IgD-negative memory B cell (primary cell): ENCODE measurements at regions not wholly inside any gene's neighbourhood (a gene's known extent, or its start where the extent isn't known, plus 50 kb on each side); places are given as distances from the start of the nearest gene placed in this dataset.
"Not testable (repeated sequence)": the region's sequence is repeated elsewhere in the genome, so short reads cannot be mapped to it uniquely, and the experiment has no call there.

ENCODE experiments used
- H3K27ac Mint-ChIP-seq, 3 donors: one replicate each; pipeline ENCODE4 v1.8.0; 2020 to 2022; ENCODE audit warnings: mild to moderate bottlenecking in 3 of 3, mixed read lengths in 3 of 3, moderate library complexity in 1 of 3
- H3K27me3 Mint-ChIP-seq: one replicate; pipeline ENCODE4 v1.8.0; 2021; ENCODE audit warnings: mixed read lengths
- H3K36me3 Mint-ChIP-seq: one replicate; pipeline ENCODE4 v1.8.0; 2020; ENCODE audit warnings: mild to moderate bottlenecking, mixed read lengths
- H3K4me1 Mint-ChIP-seq, 3 donors: one replicate each; pipeline ENCODE4 v1.8.0; 2020 to 2022; ENCODE audit warnings: mixed read lengths in 3 of 3, mild to moderate bottlenecking in 1 of 3
- H3K4me3 Mint-ChIP-seq, 4 donors: one replicate each; pipeline ENCODE4 v1.8.0; 2020 to 2022; ENCODE audit warnings: mild to moderate bottlenecking in 4 of 4, mixed read lengths in 4 of 4, moderate library complexity in 3 of 4
- H3K9me3 Mint-ChIP-seq, 3 donors: one replicate each; pipeline ENCODE4 v1.8.0; 2020 to 2021; ENCODE audit warnings: mixed read lengths in 3 of 3, mild to moderate bottlenecking in 1 of 3

GRCh38 chr3:78050276-78051065 lies 1010.6 kb downstream of the ROBO2 start:
- Mint-ChIP-seq H3K4me1 (peaks cover 0 to 4% (median 0%) of the 10 kb centered on the region in 3 donors), H3K27ac (no peak overlapping the region), H3K4me3 (no peak overlapping the region), H3K36me3 (no peaks in the 10 kb centered on the region), H3K9me3 (peaks cover 0 to 3% (median 2%) of the 10 kb centered on the region in 3 donors), H3K27me3 (no peaks in the 10 kb centered on the region)

GRCh38 chr3:78052746-78053145 lies 1012.8 kb downstream of the ROBO2 start:
- H3K9me3 Mint-ChIP-seq: peaks cover 0 to 3% (median 2%) of the 10 kb centered on the region in 3 donors
- H3K4me3 Mint-ChIP-seq: no peak overlapping the region
- H3K36me3 Mint-ChIP-seq: no peaks in the 10 kb centered on the region
- H3K27ac Mint-ChIP-seq: no peak overlapping the region
- peaks cover 0 to 4% (median 0%) of the 10 kb centered on the region in 3 donors for H3K4me1 Mint-ChIP-seq
- no peaks in the 10 kb centered on the region for H3K27me3 Mint-ChIP-seq

- peaks cover 0 to 6% (median 0%) of the 10 kb centered on the region in 3 donors for H3K9me3 Mint-ChIP-seq
- no peak overlapping the region for H3K27ac Mint-ChIP-seq
- H3K4me1 Mint-ChIP-seq: no peaks in the 10 kb centered on the region
- H3K4me3 Mint-ChIP-seq: no peak overlapping the region
- no peaks in the 10 kb centered on the region for H3K27me3 Mint-ChIP-seq
- no peaks in the 10 kb centered on the region for H3K36me3 Mint-ChIP-seq
These were observed 1026.4 kb downstream of the ROBO2 start for GRCh38 chr3:78066287-78066686.

GRCh38 chr3:78070188-78070587 lies 1030.3 kb downstream of the ROBO2 start:
- peaks cover 0 to 13% (median 2%) of the 10 kb centered on the region in 3 donors for H3K9me3 Mint-ChIP-seq
- no peaks in the 10 kb centered on the region for H3K36me3 Mint-ChIP-seq
- H3K4me3 Mint-ChIP-seq: no peak overlapping the region
- H3K27ac Mint-ChIP-seq: no peak overlapping the region
- no peaks in the 10 kb centered on the region for H3K4me1 Mint-ChIP-seq
- no peaks in the 10 kb centered on the region for H3K27me3 Mint-ChIP-seq

- H3K27ac Mint-ChIP-seq: no peak overlapping the region
- H3K4me3 Mint-ChIP-seq: no peak overlapping the region
- no peaks in the 10 kb centered on the region for H3K36me3 Mint-ChIP-seq
- H3K4me1 Mint-ChIP-seq: no peaks in the 10 kb centered on the region
- H3K27me3 Mint-ChIP-seq: no peaks in the 10 kb centered on the region
- peaks cover 2 to 13% (median 4%) of the 10 kb centered on the region in 3 donors for H3K9me3 Mint-ChIP-seq
These were observed 1036.5 kb downstream of the ROBO2 start for GRCh38 chr3:78076379-78076778.

- no peak overlapping the region for H3K27ac Mint-ChIP-seq
- H3K36me3 Mint-ChIP-seq: no peaks in the 10 kb centered on the region
- H3K9me3 Mint-ChIP-seq: peaks cover 2 to 13% (median 4%) of the 10 kb centered on the region in 3 donors
These were observed 1037.3 kb downstream of the ROBO2 start for GRCh38 chr3:78077178-78077577.

GRCh38 chr3:78077842-78078241 lies 1037.9 kb downstream of the ROBO2 start:
- H3K27ac Mint-ChIP-seq: no peak overlapping the region
- peaks cover 2 to 15% (median 4%) of the 10 kb centered on the region in 3 donors for H3K9me3 Mint-ChIP-seq
- H3K4me3 Mint-ChIP-seq: no peak overlapping the region
- no peaks in the 10 kb centered on the region for H3K36me3 Mint-ChIP-seq
- no peaks in the 10 kb centered on the region for H3K4me1 Mint-ChIP-seq
- no peaks in the 10 kb centered on the region for H3K27me3 Mint-ChIP-seq

More at GRCh38 chr3:78077178-78077577, 1037.3 kb downstream of the ROBO2 start:
- H3K27me3 Mint-ChIP-seq: no peaks in the 10 kb centered on the region
- H3K4me3 Mint-ChIP-seq: no peak overlapping the region
- H3K4me1 Mint-ChIP-seq: no peaks in the 10 kb centered on the region

GRCh38 chr3:78079514-78079913 lies 1039.6 kb downstream of the ROBO2 start:
- H3K27me3 Mint-ChIP-seq: no peaks in the 10 kb centered on the region
- H3K27ac Mint-ChIP-seq: no peak overlapping the region
- no peaks in the 10 kb centered on the region for H3K36me3 Mint-ChIP-seq

GRCh38 chr3:78086150-78086549 lies 1046.3 kb downstream of the ROBO2 start:
- peaks cover 0 to 7% (median 3%) of the 10 kb centered on the region in 3 donors for H3K9me3 Mint-ChIP-seq
- no peak overlapping the region for H3K27ac Mint-ChIP-seq
- no peaks in the 10 kb centered on the region for H3K4me1 Mint-ChIP-seq

More at GRCh38 chr3:78079514-78079913, 1039.6 kb downstream of the ROBO2 start:
- Mint-ChIP-seq H3K4me1 (no peaks in the 10 kb centered on the region), H3K4me3 (no peak overlapping the region), H3K9me3 (peaks cover 0 to 7% (median 4%) of the 10 kb centered on the region in 3 donors)

GRCh38 chr3:78087134-78087533 lies 1047.2 kb downstream of the ROBO2 start:
- H3K9me3 Mint-ChIP-seq: peaks cover 0 to 7% (median 3%) of the 10 kb centered on the region in 3 donors
- no peaks in the 10 kb centered on the region for H3K4me1 Mint-ChIP-seq
- no peaks in the 10 kb centered on the region for H3K27me3 Mint-ChIP-seq
- H3K4me3 Mint-ChIP-seq: no peak overlapping the region
- no peak overlapping the region for H3K27ac Mint-ChIP-seq
- H3K36me3 Mint-ChIP-seq: no peaks in the 10 kb centered on the region

More at GRCh38 chr3:78086150-78086549, 1046.3 kb downstream of the ROBO2 start:
- no peaks in the 10 kb centered on the region for H3K36me3 Mint-ChIP-seq
- H3K27me3 Mint-ChIP-seq: no peaks in the 10 kb centered on the region
- H3K4me3 Mint-ChIP-seq: no peak overlapping the region

- H3K9me3 Mint-ChIP-seq: peaks cover 0 to 3% (median 2%) of the 10 kb centered on the region in 3 donors
- H3K36me3 Mint-ChIP-seq: no peaks in the 10 kb centered on the region
- no peak overlapping the region for H3K27ac Mint-ChIP-seq
- no peaks in the 10 kb centered on the region for H3K27me3 Mint-ChIP-seq
- H3K4me3 Mint-ChIP-seq: no peak overlapping the region
- H3K4me1 Mint-ChIP-seq: no peaks in the 10 kb centered on the region
These were observed 1048.1 kb downstream of the ROBO2 start for GRCh38 chr3:78088006-78088405.

- H3K9me3 Mint-ChIP-seq: peaks cover 4 to 8% (median 5%) of the 10 kb centered on the region in 3 donors
- no peaks in the 10 kb centered on the region for H3K27me3 Mint-ChIP-seq
- no peak overlapping the region for H3K4me3 Mint-ChIP-seq
- H3K36me3 Mint-ChIP-seq: no peaks in the 10 kb centered on the region
- H3K27ac Mint-ChIP-seq: no peak overlapping the region
- no peaks in the 10 kb centered on the region for H3K4me1 Mint-ChIP-seq
These were observed 1050.5 kb downstream of the ROBO2 start for GRCh38 chr3:78090382-78090781.

- H3K27me3 Mint-ChIP-seq: no peaks in the 10 kb centered on the region
- no peak overlapping the region for H3K4me3 Mint-ChIP-seq
- no peak overlapping the region for H3K27ac Mint-ChIP-seq
- no peaks in the 10 kb centered on the region for H3K36me3 Mint-ChIP-seq
- no peaks in the 10 kb centered on the region for H3K4me1 Mint-ChIP-seq
- H3K9me3 Mint-ChIP-seq: peaks cover 4 to 8% (median 5%) of the 10 kb centered on the region in 3 donors
These were observed 1051.7 kb downstream of the ROBO2 start for GRCh38 chr3:78091478-78092119.

- not testable (repeated sequence) for H3K4me1 Mint-ChIP-seq, H3K4me3 Mint-ChIP-seq, H3K27ac Mint-ChIP-seq, H3K36me3 Mint-ChIP-seq, H3K9me3 Mint-ChIP-seq, H3K27me3 Mint-ChIP-seq
These were observed 1052.7 kb downstream of the ROBO2 start for GRCh38 chr3:78092574-78092973.

- Mint-ChIP-seq H3K9me3 (peaks cover 2 to 8% (median 4%) of the 10 kb centered on the region in 3 donors), H3K4me3 (no peak overlapping the region), H3K4me1 (no peaks in the 10 kb centered on the region), H3K27me3 (no peaks in the 10 kb centered on the region), H3K36me3 (no peaks in the 10 kb centered on the region), H3K27ac (no peak overlapping the region)
These were observed 1056.8 kb downstream of the ROBO2 start for GRCh38 chr3:78096488-78097255.
